HCT116 (cell line): ENCODE measurements at regions not wholly inside any gene's neighbourhood (a gene's known extent, or its start where the extent isn't known, plus 50 kb on each side); places are given as distances from the start of the nearest gene placed in this dataset.

Experiments used
- CEBPB ChIP-seq: IDR thresholded peaks from 2 replicates; pipeline ENCODE4 v1.6.1; 2012; ENCODE audit warnings: low read depth
- CTCF ChIP-seq, 3 experiments: fragments of 200-600 bp in 1 of 3; sonication (generic) in 1 of 3; IDR thresholded peaks in 2 of 3; conservative IDR thresholded peaks in 1 of 3; 2 replicates each; pipeline ENCODE4 v1.5.1; 2012 to 2017; ENCODE audit warnings: low read depth in 2 of 3, low read length in 2 of 3, antibody characterized with exemption in 1 of 3, borderline replicate concordance in 1 of 3, control low read depth in 1 of 3, mild to moderate bottlenecking in 1 of 3, mixed read lengths in 1 of 3, mixed run types in 1 of 3, moderate library complexity in 1 of 3; ENCODE audit not compliant: insufficient read depth in 1 of 3
- EZH2phosphoT487 ChIP-seq: fragments of 200-600 bp; IDR thresholded peaks from 2 replicates; pipeline ENCODE4 v1.6.1; 2018; ENCODE audit warnings: antibody characterized with exemption, borderline replicate concordance
- FOSL1 ChIP-seq: IDR thresholded peaks from 2 replicates; pipeline ENCODE4 v1.6.1; 2012; ENCODE audit warnings: low read depth
- JUND ChIP-seq: IDR thresholded peaks from 2 replicates; pipeline ENCODE4 v1.6.1; 2012
- POLR2A ChIP-seq: IDR thresholded peaks from 2 replicates; pipeline ENCODE4 v1.7.0; 2011; ENCODE audit warnings: borderline replicate concordance; ENCODE audit not compliant: insufficient read depth, insufficient read length; ENCODE audit errors: extremely low read depth
- POLR2AphosphoS5 ChIP-seq: IDR thresholded peaks from 2 replicates; pipeline ENCODE4 v1.6.1; 2011; ENCODE audit warnings: mild to moderate bottlenecking, low read depth, low read length, moderate library complexity
- RAD21 ChIP-seq: IDR thresholded peaks from 2 replicates; pipeline ENCODE4 v1.6.1; 2012; ENCODE audit warnings: low read depth, mild to moderate bottlenecking
- REST ChIP-seq: IDR thresholded peaks from 2 replicates; pipeline ENCODE4 v1.6.1; 2012; ENCODE audit warnings: low read depth
- SIN3A ChIP-seq: IDR thresholded peaks from 2 replicates; pipeline ENCODE4 v1.6.1; 2012; ENCODE audit warnings: low read depth
- SP1 ChIP-seq: IDR thresholded peaks from 2 replicates; pipeline ENCODE4 v1.6.1; 2012; ENCODE audit warnings: low read depth
- YY1 ChIP-seq: IDR thresholded peaks from 2 replicates; pipeline ENCODE4 v1.6.1; 2011; ENCODE audit warnings: low read length, low read depth, moderate library complexity, mild to moderate bottlenecking; ENCODE audit not compliant: insufficient replicate concordance; ENCODE audit errors: extremely low read depth
- ZBTB33 ChIP-seq: IDR thresholded peaks from 2 replicates; pipeline ENCODE4 v1.6.1; 2011; ENCODE audit warnings: mild to moderate bottlenecking, low read length, moderate library complexity; ENCODE audit not compliant: insufficient replicate concordance; ENCODE audit errors: extremely low read depth

- TF ChIP-seq POLR2A = no peak
- no peak for TF ChIP-seq EZH2phosphoT487
- no peak for TF ChIP-seq CTCF (IDR thresholded peaks at IDR 0.05 in 2 of 3, conservative IDR thresholded peaks at IDR 0.05 in 1 of 3; ENCODE audit: borderline replicate concordance in 1 of 3, insufficient read depth in 1 of 3, low read depth in 2 of 3, low read length in 2 of 3)
- no peak for TF ChIP-seq RAD21
- no peak for TF ChIP-seq SIN3A
- no peak for TF ChIP-seq CEBPB
- TF ChIP-seq ZBTB33 = no peak
- TF ChIP-seq FOSL1 = no peak
- TF ChIP-seq SP1 = no peak
- no peak for TF ChIP-seq REST
- TF ChIP-seq JUND = no peak
- no peak for TF ChIP-seq YY1
- TF ChIP-seq POLR2AphosphoS5 = no peak
Measured at GRCh38 chr20:7392542-7393206, 547.6 kb downstream of the HAO1 start.
